ENCODE measurements at regions not wholly inside any gene's neighbourhood (a gene's known extent, or its start where the extent isn't known, plus 50 kb on each side); places are given as distances from the start of the nearest gene placed in this dataset.

GRCh38 chr17:13117616-13118015, 99.8 kb upstream of the ELAC2 start (continued):
- TF ChIP-seq, protein P1, sequence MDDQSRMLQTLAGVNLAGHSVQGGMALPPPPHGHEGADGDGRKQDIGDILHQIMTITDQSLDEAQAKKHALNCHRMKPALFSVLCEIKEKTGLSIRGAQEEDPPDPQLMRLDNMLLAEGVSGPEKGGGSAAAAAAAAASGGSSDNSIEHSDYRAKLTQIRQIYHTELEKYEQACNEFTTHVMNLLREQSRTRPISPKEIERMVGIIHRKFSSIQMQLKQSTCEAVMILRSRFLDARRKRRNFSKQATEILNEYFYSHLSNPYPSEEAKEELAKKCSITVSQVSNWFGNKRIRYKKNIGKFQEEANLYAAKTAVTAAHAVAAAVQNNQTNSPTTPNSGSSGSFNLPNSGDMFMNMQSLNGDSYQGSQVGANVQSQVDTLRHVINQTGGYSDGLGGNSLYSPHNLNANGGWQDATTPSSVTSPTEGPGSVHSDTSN (CRISPR knock-in tag; IDR thresholded peaks at IDR 0.05), result no peak
- TF ChIP-seq ZNF623 (tag by site-specific recombination; IDR thresholded peaks at IDR 0.05) (no peak), ZNF768 (tag by site-specific recombination; IDR thresholded peaks at IDR 0.05) (no peak), GLI2 (tag by site-specific recombination; IDR thresholded peaks at IDR 0.05; ENCODE audit: borderline replicate concordance, low read depth) (no peak), ZNF10 (tag by site-specific recombination; IDR thresholded peaks at IDR 0.05) (no peak), IKZF3 (tag by site-specific recombination; IDR thresholded peaks at IDR 0.05) (no peak)

GRCh38 chr17:13114601-13115031, 96.8 kb upstream of the ELAC2 start:
- ChIA-PET CTCF (interaction anchor here (0.5 to 2.6 kb wide), 29 partner anchors 9 to 1973 kb away, joined by 3 to 23 read pairs (median 3); no protein-coding TSS in a partner anchor), POLR2A (interaction anchor here (0.8 to 1.0 kb wide), 2 partner anchors 14 to 96 kb away, joined by 3 to 4 read pairs; partner anchors contain the start of gene ELAC2)
- Histone ChIP-seq H3K36me3 (ENCODE audit: control insufficient read depth in 2 of 2, insufficient read depth in 1 of 2, low read length in 2 of 2) (no peaks in the 10 kb centered on the region), H3K27ac (ENCODE audit: extremely low read depth, low read depth, low read length) (no peak overlapping the region), H3K9me3 (ENCODE audit: control insufficient read depth, insufficient read depth, low read depth, low read length) (no peaks in the 10 kb centered on the region; the same call in 1 of the 2 replicates), H3K4me1 (ENCODE audit: control insufficient read depth, insufficient read depth, low read length) (no peaks in the 10 kb centered on the region), H3K4me3 (ENCODE audit: low read depth, low read length) (peak overlapping the region; percentile 19)
- no peak for TF ChIP-seq ZBTB7A (tag by site-specific recombination; IDR thresholded peaks at IDR 0.05; ENCODE audit: low read depth)
- TF ChIP-seq SP7 (tag by site-specific recombination; IDR thresholded peaks at IDR 0.05), result 0 out of 2 replicates have a peak, but pooled peaks have one; percentile 14
- peak; percentile 79 for TF ChIP-seq ZNF654 (tag by site-specific recombination; IDR thresholded peaks at IDR 0.05; ENCODE audit: low read depth)
- TF ChIP-seq, protein P2, sequence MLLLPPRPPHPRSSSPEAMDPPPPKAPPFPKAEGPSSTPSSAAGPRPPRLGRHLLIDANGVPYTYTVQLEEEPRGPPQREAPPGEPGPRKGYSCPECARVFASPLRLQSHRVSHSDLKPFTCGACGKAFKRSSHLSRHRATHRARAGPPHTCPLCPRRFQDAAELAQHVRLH (tag by site-specific recombination; IDR thresholded peaks at IDR 0.05), result no peak
- TF ChIP-seq ZNF37A (tag by site-specific recombination; IDR thresholded peaks at IDR 0.05), result no peak
- TF ChIP-seq ZNF335 (tag by site-specific recombination; conservative IDR thresholded peaks at IDR 0.05), result 0 out of 2 replicates have a peak, but pooled peaks have one; percentile 25
- peak; percentile 44 for TF ChIP-seq GLIS2 (tag by site-specific recombination; IDR thresholded peaks at IDR 0.05)
- 0 out of 2 replicates have a peak, but pooled peaks have one; percentile 59 for TF ChIP-seq ZFP37 (tag by site-specific recombination; IDR thresholded peaks at IDR 0.05)
- TF ChIP-seq ZNF629 (tag by site-specific recombination; IDR thresholded peaks at IDR 0.05), result 0 out of 2 replicates have a peak, but pooled peaks have one; percentile 16
- no peak for TF ChIP-seq ZBTB49 (tag by site-specific recombination; IDR thresholded peaks at IDR 0.05; ENCODE audit: low read depth)
- TF ChIP-seq ZNF660 (tag by site-specific recombination; IDR thresholded peaks at IDR 0.05), result no peak
- 0 out of 2 replicates have a peak, but pooled peaks have one; percentile 15 for TF ChIP-seq PRDM1 (tag by site-specific recombination; IDR thresholded peaks at IDR 0.05)
- TF ChIP-seq IKZF3 (tag by site-specific recombination; IDR thresholded peaks at IDR 0.05), result peak; percentile 34; the same call in 1 of the 2 replicates
- TF ChIP-seq GLIS1 (tag by site-specific recombination; IDR thresholded peaks at IDR 0.05), result peak; percentile 58
- peak; percentile 66; the same call in 1 of the 2 replicates for TF ChIP-seq ZNF140 (tag by site-specific recombination; IDR thresholded peaks at IDR 0.05)
- TF ChIP-seq, protein P3, sequence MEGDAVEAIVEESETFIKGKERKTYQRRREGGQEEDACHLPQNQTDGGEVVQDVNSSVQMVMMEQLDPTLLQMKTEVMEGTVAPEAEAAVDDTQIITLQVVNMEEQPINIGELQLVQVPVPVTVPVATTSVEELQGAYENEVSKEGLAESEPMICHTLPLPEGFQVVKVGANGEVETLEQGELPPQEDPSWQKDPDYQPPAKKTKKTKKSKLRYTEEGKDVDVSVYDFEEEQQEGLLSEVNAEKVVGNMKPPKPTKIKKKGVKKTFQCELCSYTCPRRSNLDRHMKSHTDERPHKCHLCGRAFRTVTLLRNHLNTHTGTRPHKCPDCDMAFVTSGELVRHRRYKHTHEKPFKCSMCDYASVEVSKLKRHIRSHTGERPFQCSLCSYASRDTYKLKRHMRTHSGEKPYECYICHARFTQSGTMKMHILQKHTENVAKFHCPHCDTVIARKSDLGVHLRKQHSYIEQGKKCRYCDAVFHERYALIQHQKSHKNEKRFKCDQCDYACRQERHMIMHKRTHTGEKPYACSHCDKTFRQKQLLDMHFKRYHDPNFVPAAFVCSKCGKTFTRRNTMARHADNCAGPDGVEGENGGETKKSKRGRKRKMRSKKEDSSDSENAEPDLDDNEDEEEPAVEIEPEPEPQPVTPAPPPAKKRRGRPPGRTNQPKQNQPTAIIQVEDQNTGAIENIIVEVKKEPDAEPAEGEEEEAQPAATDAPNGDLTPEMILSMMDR (tag by site-specific recombination; IDR thresholded peaks at IDR 0.05), result peak; percentile 72
